Lung (tissue), 11 donors: ENCODE measurements at regions not wholly inside any gene's neighbourhood (a gene's known extent, or its start where the extent isn't known, plus 50 kb on each side); places are given as distances from the start of the nearest gene placed in this dataset.
A peak's percentile ranks its signal among the peaks of the same experiment; 100 is the strongest.

Experiments used
- ATAC-seq: fragments of 200-7000 bp; cut with Tn5 transposase; one replicate; pipeline ENCODE4 v1.9.1; 2020; ENCODE audit warnings: moderate number of reproducible peaks; ENCODE audit not compliant: insufficient read depth, low FRiP score
- DNase-seq, 3 donors: peaks; one replicate each; pipeline ENCODE4 v3.0.0-alpha.2; 2013 to 2017
- H3K27ac ChIP-seq, 2 donors: one replicate each; pipeline ENCODE4 v1.5.1; 2013; ENCODE audit warnings: mild to moderate bottlenecking in 2 of 2, moderate library complexity in 2 of 2, control low read depth in 1 of 2, inconsistent platforms in 1 of 2, low read depth in 1 of 2, low read length in 1 of 2
- H3K27me3 ChIP-seq, 3 donors: one replicate each; pipeline ENCODE4 v1.5.1; 2013; ENCODE audit warnings: low read length in 2 of 3; ENCODE audit not compliant: control insufficient read depth in 3 of 3, insufficient read depth in 3 of 3
- H3K36me3 ChIP-seq, 4 donors: one replicate each; pipeline ENCODE4 v1.5.1; 2013; ENCODE audit warnings: low read length in 4 of 4, mild to moderate bottlenecking in 1 of 4, moderate library complexity in 1 of 4; ENCODE audit not compliant: control insufficient read depth in 4 of 4, insufficient read depth in 4 of 4
- H3K4me1 ChIP-seq, 5 donors: one replicate each; pipeline ENCODE4 v1.5.1; 2013; ENCODE audit warnings: low read length in 5 of 5, mild to moderate bottlenecking in 2 of 5, moderate library complexity in 1 of 5; ENCODE audit not compliant: control insufficient read depth in 5 of 5, insufficient read depth in 5 of 5
- H3K4me3 ChIP-seq: one replicate; pipeline ENCODE4 v1.5.1; 2013; ENCODE audit warnings: mild to moderate bottlenecking, control low read depth, moderate library complexity
- H3K9ac ChIP-seq, 2 donors: one replicate each; pipeline ENCODE4 v1.5.1; 2013; ENCODE audit warnings: low read length in 2 of 2, control low read depth in 1 of 2; ENCODE audit not compliant: insufficient read depth in 1 of 2
- H3K9me3 ChIP-seq, 4 donors: one replicate each; pipeline ENCODE4 v1.5.1; 2013; ENCODE audit warnings: low read length in 3 of 4, mild to moderate bottlenecking in 1 of 4, moderate library complexity in 1 of 4; ENCODE audit not compliant: control insufficient read depth in 4 of 4, insufficient read depth in 3 of 4
- WGBS, 2 donors: extraction: QIAGEN DNeasy Blood & Tissue Kit; methylation state at CpG; one replicate each; pipeline ENCODE4 v1.1.7; 2013; 5-methylcytosine and 5-hydroxymethylcytosine counted together
- TF ChIP-seq, protein P1 (sequence below): IDR thresholded peaks from 2 replicates; pipeline ENCODE4 v1.5.1; 2012; ENCODE audit warnings: mild to moderate bottlenecking; ENCODE audit errors: control extremely low read depth, extremely low read depth
- donor health status: control.
- donor health status: control.
- donor health status: Bipolar disorder and iron deficiency.
- donor health status: healthy.
- donor health status: DM: yes; HTN: yes; CAD: no.

DNA sequence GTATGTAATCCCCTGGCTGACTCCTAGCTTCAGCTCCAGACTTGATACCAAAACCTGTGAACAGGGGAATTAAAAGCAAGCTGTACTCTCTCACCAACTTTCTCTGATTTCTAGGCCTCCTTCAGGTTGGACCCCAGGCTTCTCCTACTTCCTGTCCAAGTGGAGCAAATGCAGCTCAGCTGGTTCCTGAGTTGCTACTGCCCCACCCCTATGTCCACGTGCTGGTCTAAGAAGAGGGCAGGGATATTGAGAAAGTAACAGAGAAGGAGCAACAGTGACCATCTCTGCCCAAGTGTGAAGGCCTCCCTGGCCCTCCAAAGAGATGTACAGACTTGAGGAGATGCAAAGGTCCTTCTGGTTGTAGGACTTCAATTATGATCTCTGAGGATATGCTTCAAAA is 188.3 kb upstream of the MCHR2 start:
- H3K27ac ChIP-seq: no peak overlapping the region

DNA sequence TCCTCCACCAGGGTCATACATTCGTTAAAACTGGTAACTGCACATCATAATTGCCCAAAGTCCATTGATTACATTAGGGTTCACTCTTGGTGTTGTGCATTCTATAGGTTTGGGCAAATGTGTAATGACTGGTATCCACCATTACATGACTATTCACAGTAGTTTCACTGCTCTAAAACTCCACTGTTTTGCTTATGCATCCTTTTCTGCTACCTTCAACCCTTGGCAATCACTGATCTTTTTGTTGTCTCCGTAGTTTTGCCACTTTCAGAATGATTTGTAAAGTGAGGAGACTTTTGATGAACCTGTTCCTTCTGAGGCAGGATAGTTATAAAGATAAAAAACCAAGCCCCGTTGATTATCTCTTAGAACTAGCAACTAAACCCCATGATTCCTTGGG is 187.3 kb upstream of the MCHR2 start:
- H3K4me1 ChIP-seq: peaks cover 0 to 8% (median 2%) of the 10 kb centered on the region in 5 donors
- H3K9ac ChIP-seq: no peak overlapping the region
- H3K9me3 ChIP-seq: no peaks in the 10 kb centered on the region
- ATAC-seq: no peak
- no peak overlapping the region for H3K4me3 ChIP-seq
- no peaks in the 10 kb centered on the region for H3K36me3 ChIP-seq
- WGBS, 2 donors: 79 to 82% methylated on average over 3 of the region's 3 CpGs
- no peak for DNase-seq
- no peaks in the 10 kb centered on the region for H3K27me3 ChIP-seq
- TF ChIP-seq, protein P1, sequence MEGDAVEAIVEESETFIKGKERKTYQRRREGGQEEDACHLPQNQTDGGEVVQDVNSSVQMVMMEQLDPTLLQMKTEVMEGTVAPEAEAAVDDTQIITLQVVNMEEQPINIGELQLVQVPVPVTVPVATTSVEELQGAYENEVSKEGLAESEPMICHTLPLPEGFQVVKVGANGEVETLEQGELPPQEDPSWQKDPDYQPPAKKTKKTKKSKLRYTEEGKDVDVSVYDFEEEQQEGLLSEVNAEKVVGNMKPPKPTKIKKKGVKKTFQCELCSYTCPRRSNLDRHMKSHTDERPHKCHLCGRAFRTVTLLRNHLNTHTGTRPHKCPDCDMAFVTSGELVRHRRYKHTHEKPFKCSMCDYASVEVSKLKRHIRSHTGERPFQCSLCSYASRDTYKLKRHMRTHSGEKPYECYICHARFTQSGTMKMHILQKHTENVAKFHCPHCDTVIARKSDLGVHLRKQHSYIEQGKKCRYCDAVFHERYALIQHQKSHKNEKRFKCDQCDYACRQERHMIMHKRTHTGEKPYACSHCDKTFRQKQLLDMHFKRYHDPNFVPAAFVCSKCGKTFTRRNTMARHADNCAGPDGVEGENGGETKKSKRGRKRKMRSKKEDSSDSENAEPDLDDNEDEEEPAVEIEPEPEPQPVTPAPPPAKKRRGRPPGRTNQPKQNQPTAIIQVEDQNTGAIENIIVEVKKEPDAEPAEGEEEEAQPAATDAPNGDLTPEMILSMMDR: no peak
- H3K27ac ChIP-seq: no peak overlapping the region

More for the DNA sequence above, 188.3 kb upstream of the MCHR2 start:
- Histone ChIP-seq H3K36me3 (no peaks in the 10 kb centered on the region), H3K9ac (no peak overlapping the region), H3K4me1 (peaks cover 0 to 4% (median 1%) of the 10 kb centered on the region in 5 donors), H3K4me3 (no peak overlapping the region), H3K27me3 (no peaks in the 10 kb centered on the region), H3K9me3 (no peaks in the 10 kb centered on the region)
- TF ChIP-seq, protein P1: no peak
- no peak for ATAC-seq
- no peak for DNase-seq
- 22 to 43% methylated on average over 1 of the region's 1 CpG for WGBS, 2 donors

- DNase-seq (no peak), ATAC-seq (no peak)
- H3K4me3 ChIP-seq: no peak overlapping the region
- no peak overlapping the region for H3K27ac ChIP-seq
- no peaks in the 10 kb centered on the region for H3K27me3 ChIP-seq
- H3K4me1 ChIP-seq: peaks cover 0 to 12% (median 4%) of the 10 kb centered on the region in 5 donors
- no peak overlapping the region for H3K9ac ChIP-seq
- H3K36me3 ChIP-seq: no peaks in the 10 kb centered on the region
- H3K9me3 ChIP-seq: no peaks in the 10 kb centered on the region
- WGBS, 2 donors: 90 to 98% methylated on average over 1 of the region's 1 CpG
- TF ChIP-seq, protein P1: no peak
Observed at GRCh38 chr6:100179576-100179975, 185.6 kb upstream of the MCHR2 start.

GRCh38 chr6:100177956-100178355 is 183.9 kb upstream of the MCHR2 start:
- no peaks in the 10 kb centered on the region for H3K9me3 ChIP-seq
- H3K4me1 ChIP-seq: peaks cover 0 to 12% (median 4%) of the 10 kb centered on the region in 5 donors
- no peaks in the 10 kb centered on the region for H3K27me3 ChIP-seq
- H3K9ac ChIP-seq: no peak overlapping the region
- ATAC-seq (no peak), DNase-seq (peak in 2 of 3 donors; percentile 4 to 13)
- TF ChIP-seq, protein P1: no peak
- no peak overlapping the region for H3K4me3 ChIP-seq
- 26 to 60% methylated on average over 1 of the region's 1 CpG for WGBS, 2 donors
- H3K27ac ChIP-seq: no peak overlapping the region
- H3K36me3 ChIP-seq: no peaks in the 10 kb centered on the region
